H9 (cell line): ENCODE measurements at regions not wholly inside any gene's neighbourhood (a gene's known extent, or its start where the extent isn't known, plus 50 kb on each side); places are given as distances from the start of the nearest gene placed in this dataset.

Experiments
- DNase-seq: peaks from one replicate; pipeline ENCODE4 v3.0.0-alpha.2; 2017
- H2AFZ ChIP-seq: one replicate; pipeline ENCODE4 v1.6.1; 2013; ENCODE audit warnings: mild to moderate bottlenecking, low read length, control low read depth, moderate library complexity
- H2AK5ac ChIP-seq: 2 replicates; pipeline ENCODE4 v1.6.1; 2013; ENCODE audit warnings: low read length, control low read depth, mixed read lengths; ENCODE audit not compliant: insufficient read length
- H2BK120ac ChIP-seq: one replicate; pipeline ENCODE4 v1.6.1; 2013; ENCODE audit warnings: low read depth, mild to moderate bottlenecking, low read length, control low read depth, inconsistent platforms; ENCODE audit not compliant: poor library complexity, severe bottlenecking
- H2BK12ac ChIP-seq: 2 replicates; pipeline ENCODE4 v1.6.1; 2013; ENCODE audit warnings: low read length, control low read depth, mixed read lengths, low read depth; ENCODE audit not compliant: insufficient read length
- H2BK15ac ChIP-seq: 2 replicates; pipeline ENCODE4 v1.6.1; 2013; ENCODE audit warnings: low read depth, low read length, control low read depth
- H2BK20ac ChIP-seq: one replicate; pipeline ENCODE4 v1.6.1; 2013; ENCODE audit warnings: low read depth, mild to moderate bottlenecking, low read length, control low read depth, inconsistent platforms; ENCODE audit not compliant: poor library complexity, severe bottlenecking
- H2BK5ac ChIP-seq: 2 replicates; pipeline ENCODE4 v1.6.1; 2013; ENCODE audit warnings: low read length, control low read depth, mixed read lengths; ENCODE audit not compliant: insufficient read length
- H3K14ac ChIP-seq: 2 replicates; pipeline ENCODE4 v1.6.1; 2013; ENCODE audit warnings: low read length, control low read depth; ENCODE audit not compliant: insufficient read depth
- H3K18ac ChIP-seq: 2 replicates; pipeline ENCODE4 v1.6.1; 2013; ENCODE audit warnings: low read depth, mild to moderate bottlenecking, mixed read lengths, low read length, control low read depth; ENCODE audit not compliant: insufficient read length
- H3K23ac ChIP-seq: 2 replicates; pipeline ENCODE4 v1.6.1; 2013; ENCODE audit warnings: low read length, control low read depth, mixed read lengths, low read depth; ENCODE audit not compliant: insufficient read length
- H3K23me2 ChIP-seq: 2 replicates; pipeline ENCODE4 v1.6.1; 2013; ENCODE audit warnings: low read depth, mild to moderate bottlenecking, mixed read lengths, low read length, control low read depth; ENCODE audit not compliant: insufficient read length, poor library complexity, severe bottlenecking
- H3K27ac ChIP-seq: 2 replicates; pipeline ENCODE4 v1.5.1; 2013; ENCODE audit warnings: low read length, control low read depth, mixed read lengths, low read depth; ENCODE audit not compliant: insufficient read length
- H3K27me3 ChIP-seq: 2 replicates; pipeline ENCODE4 v1.6.1; 2013; ENCODE audit warnings: low read length, control low read depth, inconsistent platforms; ENCODE audit not compliant: insufficient read depth
- H3K4ac ChIP-seq: 2 replicates; pipeline ENCODE4 v1.6.1; 2013; ENCODE audit warnings: low read depth, mild to moderate bottlenecking, control low read depth, inconsistent platforms, low read length, moderate library complexity
- H3K4me1 ChIP-seq: 2 replicates; pipeline ENCODE4 v1.6.1; 2013; ENCODE audit warnings: low read length, control low read depth, inconsistent platforms; ENCODE audit not compliant: insufficient read depth
- H3K4me2 ChIP-seq: 2 replicates; pipeline ENCODE4 v1.6.1; 2013; ENCODE audit warnings: low read length, control low read depth, mixed read lengths; ENCODE audit not compliant: insufficient read length, insufficient read depth
- H3K56ac ChIP-seq: 2 replicates; pipeline ENCODE4 v1.6.1; 2013; ENCODE audit warnings: low read depth, mild to moderate bottlenecking, mixed read lengths, low read length, control low read depth; ENCODE audit not compliant: insufficient read length
- H3K79me1 ChIP-seq: 2 replicates; pipeline ENCODE4 v1.6.1; 2013; ENCODE audit warnings: low read depth, mild to moderate bottlenecking, moderate library complexity, low read length, control low read depth, inconsistent platforms; ENCODE audit not compliant: insufficient read depth, poor library complexity, severe bottlenecking
- H3K79me2 ChIP-seq: 2 replicates; pipeline ENCODE4 v1.6.1; 2013; ENCODE audit warnings: low read length, control low read depth, inconsistent platforms; ENCODE audit not compliant: insufficient read depth
- H3K9ac ChIP-seq: 2 replicates; pipeline ENCODE4 v1.6.1; 2013; ENCODE audit warnings: low read length, control low read depth, mixed read lengths; ENCODE audit not compliant: insufficient read length; ENCODE audit errors: extremely low read depth
- H3K9me3 ChIP-seq: one replicate; pipeline ENCODE4 v1.6.1; 2013; ENCODE audit warnings: low read depth, low read length, inconsistent platforms; ENCODE audit not compliant: control insufficient read depth
- H3T11ph ChIP-seq: one replicate; pipeline ENCODE4 v1.6.1; 2013; ENCODE audit warnings: mild to moderate bottlenecking, low read length, control low read depth, inconsistent platforms
- H4K20me1 ChIP-seq: one replicate; pipeline ENCODE4 v1.6.1; 2013; ENCODE audit not compliant: control insufficient read depth, insufficient read length, insufficient read depth
- H4K5ac ChIP-seq: 2 replicates; pipeline ENCODE4 v1.6.1; 2013; ENCODE audit warnings: low read depth, mild to moderate bottlenecking, mixed read lengths, low read length, control low read depth; ENCODE audit not compliant: insufficient read length
- H4K8ac ChIP-seq: replicated peaks from 2 replicates; pipeline ENCODE4 v1.6.1; 2013; ENCODE audit warnings: low read length, control low read depth, mixed read lengths, low read depth; ENCODE audit not compliant: insufficient read length
- H4K91ac ChIP-seq: 2 replicates; pipeline ENCODE4 v1.6.1; 2013; ENCODE audit warnings: low read depth, mild to moderate bottlenecking, moderate library complexity, mixed read lengths, low read length, control low read depth; ENCODE audit not compliant: insufficient read length
- H3K27ac Mint-ChIP-seq, 3 experiments: 2 replicates in 2 of 3; 3 replicates in 1 of 3; pipeline ENCODE4 v1.8.0; 2020 to 2021; ENCODE audit warnings: mixed read lengths in 3 of 3, mild to moderate bottlenecking in 1 of 3, moderate library complexity in 1 of 3
- H3K27me3 Mint-ChIP-seq: 2 replicates; pipeline ENCODE4 v1.8.0; 2021; ENCODE audit warnings: low read depth, mild to moderate bottlenecking, moderate library complexity, mixed read lengths
- H3K36me3 Mint-ChIP-seq, 3 experiments: 2 replicates in 2 of 3; 3 replicates in 1 of 3; pipeline ENCODE4 v1.8.0; 2020 to 2021; ENCODE audit warnings: low read depth in 3 of 3, mixed read lengths in 3 of 3; ENCODE audit not compliant: insufficient read depth in 1 of 3
- H3K4me1 Mint-ChIP-seq, 2 experiments: 2 replicates each; pipeline ENCODE4 v1.8.0; 2020; ENCODE audit warnings: mixed read lengths in 2 of 2
- H3K4me3 Mint-ChIP-seq, 2 experiments: 2 replicates in 1 of 2; 3 replicates in 1 of 2; pipeline ENCODE4 v1.8.0; 2020 to 2021; ENCODE audit warnings: mild to moderate bottlenecking in 2 of 2, mixed read lengths in 2 of 2, moderate library complexity in 1 of 2
- H3K9me3 Mint-ChIP-seq, 2 experiments: 2 replicates in 1 of 2; 3 replicates in 1 of 2; pipeline ENCODE4 v1.8.0; 2020; ENCODE audit warnings: mild to moderate bottlenecking in 2 of 2, mixed read lengths in 2 of 2, moderate library complexity in 1 of 2
- CTCF ChIP-seq: fragments of 200-600 bp; sonication (generic); conservative IDR thresholded peaks from 3 replicates; pipeline ENCODE4 v1.8.0; 2021; ENCODE audit warnings: antibody characterized with exemption, mild to moderate bottlenecking
- WGBS: extraction: QIAGEN DNeasy Blood & Tissue Kit; methylation state at CpG from one replicate; pipeline ENCODE4 v1.1.7; 2013; ENCODE audit warnings: missing lambda C conversion rate, low lambda C conversion rate, mixed read lengths; ENCODE audit not compliant: insufficient read length; ENCODE audit errors: extremely low coverage; 5-methylcytosine and 5-hydroxymethylcytosine counted together

- Histone ChIP-seq H2BK12ac (no peak overlapping the region), H3K9ac (no peak overlapping the region), H3K27ac (no peak overlapping the region), H2BK15ac (no peak overlapping the region), H4K91ac (no peak overlapping the region), H3K23me2 (no peaks in the 10 kb centered on the region), H3T11ph (no peak overlapping the region), H2AFZ (no peak overlapping the region), H3K79me1 (no peaks in the 10 kb centered on the region), H2AK5ac (no peak overlapping the region), H3K27me3 (no peaks in the 10 kb centered on the region), H3K4ac (no peak overlapping the region), H4K5ac (no peak overlapping the region), H3K4me1 (no peaks in the 10 kb centered on the region), H2BK20ac (no peak overlapping the region), H4K8ac (no peak overlapping the region), H3K18ac (no peak overlapping the region), H3K23ac (no peak overlapping the region), H2BK5ac (no peak overlapping the region), H3K56ac (no peak overlapping the region), H4K20me1 (no peaks in the 10 kb centered on the region), H3K79me2 (no peaks in the 10 kb centered on the region), H2BK120ac (no peak overlapping the region), H3K9me3 (no peaks in the 10 kb centered on the region), H3K14ac (no peak overlapping the region), H3K4me2 (no peak overlapping the region)
- no peak for DNase-seq
- Mint-ChIP-seq H3K9me3 (no peaks in the 10 kb centered on the region), H3K36me3 (no peaks in the 10 kb centered on the region), H3K4me3 (no peak overlapping the region), H3K27ac (no peak overlapping the region; a peak in 2 of 7 replicates), H3K27me3 (no peaks in the 10 kb centered on the region), H3K4me1 (no peaks in the 10 kb centered on the region)
- WGBS: no CpG with 5 or more reads among the region's 2 CpGs
- TF ChIP-seq CTCF: no peak
Measured at GRCh38 chr11:128052912-128053641, 534.3 kb downstream of the ETS1 start.
